Colonic mucosa (tissue), 4 donors: ENCODE measurements at regions not wholly inside any gene's neighbourhood (a gene's known extent, or its start where the extent isn't known, plus 50 kb on each side); places are given as distances from the start of the nearest gene placed in this dataset.

Experiments used
- DNase-seq: peaks from one replicate; pipeline ENCODE4 v3.0.0-alpha.2; 2020
- H3K27ac ChIP-seq: fragments of 200-600 bp; one replicate; pipeline ENCODE4 v1.8.0; 2021
- H3K27me3 ChIP-seq: fragments of 200-600 bp; one replicate; pipeline ENCODE4 v1.8.0; 2021
- H3K36me3 ChIP-seq: fragments of 200-600 bp; one replicate; pipeline ENCODE4 v1.8.0; 2021
- H3K4me1 ChIP-seq: fragments of 200-600 bp; one replicate; pipeline ENCODE4 v1.8.0; 2021; ENCODE audit warnings: mild to moderate bottlenecking
- H3K4me3 ChIP-seq: fragments of 200-600 bp; one replicate; pipeline ENCODE4 v1.8.0; 2021
- H3K9ac ChIP-seq, 2 donors: one replicate each; pipeline ENCODE4 v1.7.0; 2013; ENCODE audit warnings: control low read depth in 2 of 2, low read depth in 2 of 2, low read length in 2 of 2
- H3K9me3 ChIP-seq: fragments of 200-600 bp; one replicate; pipeline ENCODE4 v1.8.0; 2021
- CTCF ChIP-seq: fragments of 200-600 bp; IDR thresholded peaks from one replicate; pipeline ENCODE4 v1.8.0; 2022; ENCODE audit warnings: antibody characterized with exemption, mild to moderate bottlenecking
- intact Hi-C: fragments of 100-400 bp; cut with DNase I; formaldehyde crosslinking; loops from one replicate; pipeline ENCODE4 v1.14.1; 2022
- donor health status: healthy.
- donor health status: DM: no; HTN: no; CAD: no.
- donor health status: DM: no; HTN: no; CAD: no.

GRCh38 chr1:78792756-78793155 is 143.1 kb downstream of the IFI44 start:
- Histone ChIP-seq H3K9ac (no peak overlapping the region), H3K4me3 (no peak overlapping the region)

GRCh38 chr1:78797108-78797781 is 147.6 kb downstream of the IFI44 start:
- no peak for TF ChIP-seq CTCF
- Histone ChIP-seq H3K4me1 (no peaks in the 10 kb centered on the region), H3K9me3 (no peaks in the 10 kb centered on the region), H3K27me3 (no peaks in the 10 kb centered on the region), H3K36me3 (no peaks in the 10 kb centered on the region), H3K9ac (no peak overlapping the region), H3K4me3 (no peak overlapping the region), H3K27ac (no peak overlapping the region)
- intact Hi-C loops, result no loop called here
- DNase-seq, result no peak

More at GRCh38 chr1:78792756-78793155, 143.1 kb downstream of the IFI44 start:
- Histone ChIP-seq H3K9me3 (no peaks in the 10 kb centered on the region), H3K36me3 (no peaks in the 10 kb centered on the region), H3K27me3 (no peaks in the 10 kb centered on the region), H3K4me1 (no peaks in the 10 kb centered on the region), H3K27ac (no peak overlapping the region)
- DNase-seq, result no peak
- no peak for TF ChIP-seq CTCF
- intact Hi-C loops, result no loop called here

GRCh38 chr1:78799926-78800325 is 150.3 kb downstream of the IFI44 start:
- intact Hi-C loops, result no loop called here
- Histone ChIP-seq H3K27me3 (no peaks in the 10 kb centered on the region), H3K9ac (no peak overlapping the region), H3K4me1 (no peaks in the 10 kb centered on the region), H3K9me3 (no peaks in the 10 kb centered on the region), H3K36me3 (no peaks in the 10 kb centered on the region), H3K4me3 (no peak overlapping the region), H3K27ac (no peak overlapping the region)
- TF ChIP-seq CTCF, result no peak
- no peak for DNase-seq

- DNase-seq, result no peak
- no peak overlapping the region for H3K9ac ChIP-seq
- intact Hi-C loops, result no loop called here
- H3K36me3 ChIP-seq, result no peaks in the 10 kb centered on the region
- H3K9me3 ChIP-seq, result no peaks in the 10 kb centered on the region
- no peak overlapping the region for H3K4me3 ChIP-seq
- H3K4me1 ChIP-seq, result no peaks in the 10 kb centered on the region
- H3K27ac ChIP-seq, result no peak overlapping the region
- no peak for TF ChIP-seq CTCF
- no peaks in the 10 kb centered on the region for H3K27me3 ChIP-seq
Measured at GRCh38 chr1:78814176-78814575, 164.5 kb downstream of the IFI44 start.

GRCh38 chr1:78825561-78825960 is 175.9 kb downstream of the IFI44 start:
- DNase-seq, result no peak
- H3K9me3 ChIP-seq, result no peaks in the 10 kb centered on the region
- H3K27ac ChIP-seq, result no peak overlapping the region
- H3K9ac ChIP-seq, result no peak overlapping the region
- no peaks in the 10 kb centered on the region for H3K27me3 ChIP-seq
- H3K4me3 ChIP-seq, result no peak overlapping the region
- TF ChIP-seq CTCF, result no peak
- intact Hi-C loops, result no loop called here
- H3K4me1 ChIP-seq, result no peaks in the 10 kb centered on the region
- no peaks in the 10 kb centered on the region for H3K36me3 ChIP-seq
